IMR-90 (cell line): ENCODE measurements at regions not wholly inside any gene's neighbourhood (a gene's known extent, or its start where the extent isn't known, plus 50 kb on each side); places are given as distances from the start of the nearest gene placed in this dataset.

ENCODE experiments used
- BHLHE40 ChIP-seq: fragments of 150-350 bp; IDR thresholded peaks from 2 replicates; pipeline ENCODE4 v1.6.1; 2016; ENCODE audit warnings: mild to moderate bottlenecking, low read depth, low read length
- CEBPB ChIP-seq: IDR thresholded peaks from 2 replicates; pipeline ENCODE4 v1.6.1; 2012; ENCODE audit warnings: low read depth, low read length, improper control_type of control experiment
- CTCF ChIP-seq: conservative IDR thresholded peaks from 2 replicates; pipeline ENCODE4 v1.5.1; 2012; ENCODE audit warnings: mild to moderate bottlenecking, low read depth, low read length, improper control_type of control experiment
- ELK1 ChIP-seq: fragments of 150-350 bp; IDR thresholded peaks from 2 replicates; pipeline ENCODE4 v1.6.1; 2016; ENCODE audit warnings: low read depth, mild to moderate bottlenecking, low read length, moderate library complexity, borderline replicate concordance
- FOS ChIP-seq: fragments of 150-350 bp; IDR thresholded peaks from 2 replicates; pipeline ENCODE4 v1.6.1; 2016; ENCODE audit warnings: low read depth, low read length
- MAZ ChIP-seq: IDR thresholded peaks from 2 replicates; pipeline ENCODE4 v1.6.1; 2012; ENCODE audit warnings: low read depth, mild to moderate bottlenecking, low read length, improper control_type of control experiment, moderate library complexity, borderline replicate concordance
- MXI1 ChIP-seq: IDR thresholded peaks from 2 replicates; pipeline ENCODE4 v1.6.1; 2012; ENCODE audit warnings: low read depth, mild to moderate bottlenecking, low read length, moderate library complexity, borderline replicate concordance
- POLR2A ChIP-seq: IDR thresholded peaks from 2 replicates; pipeline ENCODE4 v1.6.1; 2012; ENCODE audit warnings: mild to moderate bottlenecking, low read depth, low read length
- RAD21 ChIP-seq: IDR thresholded peaks from 2 replicates; pipeline ENCODE4 v1.6.1; 2012; ENCODE audit warnings: low read length, improper control_type of control experiment
- RCOR1 ChIP-seq: IDR thresholded peaks from 2 replicates; pipeline ENCODE4 v1.6.1; 2012; ENCODE audit warnings: mild to moderate bottlenecking, low read length, improper control_type of control experiment; ENCODE audit not compliant: insufficient replicate concordance
- RFX5 ChIP-seq: IDR thresholded peaks from 2 replicates; pipeline ENCODE4 v1.8.0; 2012; ENCODE audit warnings: low read depth, mild to moderate bottlenecking, low read length, moderate library complexity
- USF2 ChIP-seq: fragments of 150-350 bp; IDR thresholded peaks from 2 replicates; pipeline ENCODE4 v1.6.1; 2017; ENCODE audit warnings: mild to moderate bottlenecking, antibody characterized with exemption, low read length, low read depth

- no peak for TF ChIP-seq CTCF
- no peak for TF ChIP-seq POLR2A
- no peak for TF ChIP-seq ELK1
- no peak for TF ChIP-seq USF2
- TF ChIP-seq CEBPB, result no peak
- no peak for TF ChIP-seq RAD21
- TF ChIP-seq FOS, result no peak
- no peak for TF ChIP-seq MXI1
- no peak for TF ChIP-seq MAZ
- no peak for TF ChIP-seq RFX5
- no peak for TF ChIP-seq BHLHE40
- no peak for TF ChIP-seq RCOR1
These were observed 872.4 kb downstream of the BRINP3 start for GRCh38 chr1:189605226-189605625.
